ENCODE measurements at regions not wholly inside any gene's neighbourhood (a gene's known extent, or its start where the extent isn't known, plus 50 kb on each side); places are given as distances from the start of the nearest gene placed in this dataset.

GRCh38 chrX:137187540-137187939, 153.7 kb upstream of the GPR101 start:
- no peaks in the 10 kb centered on the region for H3K27me3 Mint-ChIP-seq (ENCODE audit: insufficient read depth)
- Histone ChIP-seq H3K9me3 (ENCODE audit: control insufficient read depth, low read length) (peaks cover 14% of the 10 kb centered on the region), H3K9ac (ENCODE audit: extremely low read depth, low read length, poor library complexity, severe bottlenecking) (no peak overlapping the region), H3K36me3 (ENCODE audit: control insufficient read depth, insufficient read depth, low read length) (no peaks in the 10 kb centered on the region), H3K27me3 (ENCODE audit: control insufficient read depth, insufficient read depth, low read length, poor library complexity, severe bottlenecking) (no peaks in the 10 kb centered on the region), H3K27ac (ENCODE audit: low read depth, low read length) (no peak overlapping the region), H3K4me1 (ENCODE audit: control insufficient read depth, insufficient read depth, low read length) (no peaks in the 10 kb centered on the region), H3K4me3 (ENCODE audit: low read length) (no peak overlapping the region)
- H3K36me3 Mint-ChIP-seq (ENCODE audit: low read depth): no peaks in the 10 kb centered on the region
- WGBS, 2 experiments (ENCODE audit: insufficient coverage in 1 of 2, insufficient read length in 1 of 2): 82 to 97% methylated on average over 3 to 4 of the region's 4 CpGs
- H3K9me3 Mint-ChIP-seq: peaks cover 40% of the 10 kb centered on the region
- TF ChIP-seq CTCF (conservative IDR thresholded peaks at IDR 0.05): no peak
- no peak overlapping the region for H3K27ac Mint-ChIP-seq
- no peaks in the 10 kb centered on the region for H3K4me1 Mint-ChIP-seq
- no peak overlapping the region for H3K4me3 Mint-ChIP-seq
- no peak for DNase-seq

- peaks cover 37% of the 10 kb centered on the region for H3K9me3 Mint-ChIP-seq
- H3K4me1 Mint-ChIP-seq: no peaks in the 10 kb centered on the region
- H3K9me3 ChIP-seq (ENCODE audit: control insufficient read depth, low read length): no peaks in the 10 kb centered on the region
- H3K4me3 Mint-ChIP-seq: no peak overlapping the region
- H3K27me3 ChIP-seq (ENCODE audit: control insufficient read depth, insufficient read depth, low read length, poor library complexity, severe bottlenecking): no peaks in the 10 kb centered on the region
- H3K27ac ChIP-seq (ENCODE audit: low read depth, low read length): no peak overlapping the region
- no peak for DNase-seq
- no peak overlapping the region for H3K4me3 ChIP-seq (ENCODE audit: low read length)
- WGBS, 2 experiments (ENCODE audit: insufficient coverage in 1 of 2, insufficient read length in 1 of 2): 58% methylated on average over 3 of the region's 3 CpGs; no CpG with 5 or more reads in 1 of the 2 experiments
- H3K36me3 Mint-ChIP-seq (ENCODE audit: low read depth): no peaks in the 10 kb centered on the region
- H3K4me1 ChIP-seq (ENCODE audit: control insufficient read depth, insufficient read depth, low read length): no peaks in the 10 kb centered on the region
- H3K36me3 ChIP-seq (ENCODE audit: control insufficient read depth, insufficient read depth, low read length): no peaks in the 10 kb centered on the region
- H3K27me3 Mint-ChIP-seq (ENCODE audit: insufficient read depth): peaks cover 2% of the 10 kb centered on the region
- no peak for TF ChIP-seq CTCF (conservative IDR thresholded peaks at IDR 0.05)
- no peak overlapping the region for H3K27ac Mint-ChIP-seq
- H3K9ac ChIP-seq (ENCODE audit: extremely low read depth, low read length, poor library complexity, severe bottlenecking): no peak overlapping the region
Measured at GRCh38 chrX:137178392-137178791, 144.6 kb upstream of the GPR101 start.

- no peak for DNase-seq
- Histone ChIP-seq H3K36me3 (ENCODE audit: control insufficient read depth, insufficient read depth, low read length) (no peaks in the 10 kb centered on the region), H3K9ac (ENCODE audit: extremely low read depth, low read length, poor library complexity, severe bottlenecking) (no peak overlapping the region), H3K9me3 (ENCODE audit: control insufficient read depth, low read length) (no peaks in the 10 kb centered on the region), H3K4me1 (ENCODE audit: control insufficient read depth, insufficient read depth, low read length) (no peaks in the 10 kb centered on the region), H3K27ac (ENCODE audit: low read depth, low read length) (no peak overlapping the region), H3K27me3 (ENCODE audit: control insufficient read depth, insufficient read depth, low read length, poor library complexity, severe bottlenecking) (no peaks in the 10 kb centered on the region), H3K4me3 (ENCODE audit: low read length) (no peak overlapping the region)
- Mint-ChIP-seq H3K9me3 (peaks cover 44% of the 10 kb centered on the region), H3K4me3 (no peak overlapping the region), H3K27me3 (ENCODE audit: insufficient read depth) (no peaks in the 10 kb centered on the region), H3K4me1 (no peaks in the 10 kb centered on the region), H3K27ac (no peak overlapping the region), H3K36me3 (ENCODE audit: low read depth) (no peaks in the 10 kb centered on the region)
- 94 to 100% methylated on average over 2 to 3 of the region's 3 CpGs for WGBS, 2 experiments (ENCODE audit: insufficient coverage in 1 of 2, insufficient read length in 1 of 2)
- TF ChIP-seq CTCF (conservative IDR thresholded peaks at IDR 0.05): no peak
Measured at GRCh38 chrX:137172317-137172948, 138.6 kb upstream of the GPR101 start.

Data from endodermal cell (in vitro differentiated cells).